SK-N-SH treated with all-trans-retinoic acid at 6 μM for 48 hours (cell line): ENCODE measurements at regions not wholly inside any gene's neighbourhood (a gene's known extent, or its start where the extent isn't known, plus 50 kb on each side); places are given as distances from the start of the nearest gene placed in this dataset.

Experiments used
- CSDC2 ChIP-seq: fragments of 250-450 bp; sonication (Bioruptor Pico); IDR thresholded peaks from 2 replicates; pipeline ENCODE4 v1.5.0; 2020; ENCODE audit warnings: mild to moderate bottlenecking, moderate library complexity
- OSR1 ChIP-seq: fragments of 250-450 bp; sonication (Bioruptor Pico); IDR thresholded peaks from 2 replicates; pipeline ENCODE4 v1.8.0; 2022; ENCODE audit warnings: moderate library complexity, mild to moderate bottlenecking, inconsistent platforms
- ZFP30 ChIP-seq: fragments of 450-650 bp; formaldehyde crosslinking; IDR thresholded peaks from 2 replicates; pipeline ENCODE4 v1.5.0; 2022; ENCODE audit warnings: mild to moderate bottlenecking, moderate library complexity
- TF ChIP-seq, protein P1 (sequence below): fragments of 250-450 bp; sonication (Bioruptor Pico); IDR thresholded peaks from 2 replicates; pipeline ENCODE4 v1.8.0; 2020; ENCODE audit warnings: mild to moderate bottlenecking, moderate library complexity, borderline replicate concordance
- TF ChIP-seq, protein P2 (sequence below): fragments of 250-450 bp; sonication (Bioruptor Pico); IDR thresholded peaks from 2 replicates; pipeline ENCODE4 v1.5.1; 2020; ENCODE audit warnings: low read depth, mild to moderate bottlenecking, moderate library complexity

DNA sequence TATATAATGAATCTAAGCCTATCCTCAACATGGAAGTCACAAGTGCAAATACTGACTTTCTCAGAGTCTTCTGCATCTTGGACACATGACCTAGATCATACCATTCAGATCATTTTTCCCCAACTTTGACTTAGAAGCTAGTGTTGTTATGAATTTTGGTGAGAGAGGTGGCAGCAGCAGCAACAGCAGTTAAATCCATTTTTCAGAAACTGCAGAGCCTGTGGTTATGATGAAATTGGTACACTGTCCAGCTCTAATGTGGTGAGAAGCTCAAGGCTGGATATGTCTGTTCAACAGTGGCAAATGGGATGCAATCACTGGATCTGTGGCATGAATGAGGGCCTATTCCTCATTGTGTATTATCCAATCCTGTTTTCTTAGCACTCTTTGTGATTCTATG lies 290.1 kb upstream of the SATB1 start:
- TF ChIP-seq, protein P1, sequence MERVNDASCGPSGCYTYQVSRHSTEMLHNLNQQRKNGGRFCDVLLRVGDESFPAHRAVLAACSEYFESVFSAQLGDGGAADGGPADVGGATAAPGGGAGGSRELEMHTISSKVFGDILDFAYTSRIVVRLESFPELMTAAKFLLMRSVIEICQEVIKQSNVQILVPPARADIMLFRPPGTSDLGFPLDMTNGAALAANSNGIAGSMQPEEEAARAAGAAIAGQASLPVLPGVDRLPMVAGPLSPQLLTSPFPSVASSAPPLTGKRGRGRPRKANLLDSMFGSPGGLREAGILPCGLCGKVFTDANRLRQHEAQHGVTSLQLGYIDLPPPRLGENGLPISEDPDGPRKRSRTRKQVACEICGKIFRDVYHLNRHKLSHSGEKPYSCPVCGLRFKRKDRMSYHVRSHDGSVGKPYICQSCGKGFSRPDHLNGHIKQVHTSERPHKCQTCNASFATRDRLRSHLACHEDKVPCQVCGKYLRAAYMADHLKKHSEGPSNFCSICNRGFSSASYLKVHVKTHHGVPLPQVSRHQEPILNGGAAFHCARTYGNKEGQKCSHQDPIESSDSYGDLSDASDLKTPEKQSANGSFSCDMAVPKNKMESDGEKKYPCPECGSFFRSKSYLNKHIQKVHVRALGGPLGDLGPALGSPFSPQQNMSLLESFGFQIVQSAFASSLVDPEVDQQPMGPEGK (CRISPR knock-in tag): no peak
- no peak for TF ChIP-seq CSDC2
- no peak for TF ChIP-seq OSR1 (CRISPR knock-in tag)
- TF ChIP-seq, protein P2, sequence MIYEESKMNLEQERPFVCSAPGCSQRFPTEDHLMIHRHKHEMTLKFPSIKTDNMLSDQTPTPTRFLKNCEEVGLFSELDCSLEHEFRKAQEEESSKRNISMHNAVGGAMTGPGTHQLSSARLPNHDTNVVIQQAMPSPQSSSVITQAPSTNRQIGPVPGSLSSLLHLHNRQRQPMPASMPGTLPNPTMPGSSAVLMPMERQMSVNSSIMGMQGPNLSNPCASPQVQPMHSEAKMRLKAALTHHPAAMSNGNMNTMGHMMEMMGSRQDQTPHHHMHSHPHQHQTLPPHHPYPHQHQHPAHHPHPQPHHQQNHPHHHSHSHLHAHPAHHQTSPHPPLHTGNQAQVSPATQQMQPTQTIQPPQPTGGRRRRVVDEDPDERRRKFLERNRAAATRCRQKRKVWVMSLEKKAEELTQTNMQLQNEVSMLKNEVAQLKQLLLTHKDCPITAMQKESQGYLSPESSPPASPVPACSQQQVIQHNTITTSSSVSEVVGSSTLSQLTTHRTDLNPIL (CRISPR knock-in tag): no peak
- TF ChIP-seq ZFP30: no peak
